ENCODE measurements at regions not wholly inside any gene's neighbourhood (a gene's known extent, or its start where the extent isn't known, plus 50 kb on each side); places are given as distances from the start of the nearest gene placed in this dataset.

- TF ChIP-seq, protein P1, sequence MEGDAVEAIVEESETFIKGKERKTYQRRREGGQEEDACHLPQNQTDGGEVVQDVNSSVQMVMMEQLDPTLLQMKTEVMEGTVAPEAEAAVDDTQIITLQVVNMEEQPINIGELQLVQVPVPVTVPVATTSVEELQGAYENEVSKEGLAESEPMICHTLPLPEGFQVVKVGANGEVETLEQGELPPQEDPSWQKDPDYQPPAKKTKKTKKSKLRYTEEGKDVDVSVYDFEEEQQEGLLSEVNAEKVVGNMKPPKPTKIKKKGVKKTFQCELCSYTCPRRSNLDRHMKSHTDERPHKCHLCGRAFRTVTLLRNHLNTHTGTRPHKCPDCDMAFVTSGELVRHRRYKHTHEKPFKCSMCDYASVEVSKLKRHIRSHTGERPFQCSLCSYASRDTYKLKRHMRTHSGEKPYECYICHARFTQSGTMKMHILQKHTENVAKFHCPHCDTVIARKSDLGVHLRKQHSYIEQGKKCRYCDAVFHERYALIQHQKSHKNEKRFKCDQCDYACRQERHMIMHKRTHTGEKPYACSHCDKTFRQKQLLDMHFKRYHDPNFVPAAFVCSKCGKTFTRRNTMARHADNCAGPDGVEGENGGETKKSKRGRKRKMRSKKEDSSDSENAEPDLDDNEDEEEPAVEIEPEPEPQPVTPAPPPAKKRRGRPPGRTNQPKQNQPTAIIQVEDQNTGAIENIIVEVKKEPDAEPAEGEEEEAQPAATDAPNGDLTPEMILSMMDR (IDR thresholded peaks at IDR 0.05; ENCODE audit: poor library complexity, severe bottlenecking): no peak
- no peak for TF ChIP-seq EP300 (conservative IDR thresholded peaks at IDR 0.05; ENCODE audit: poor library complexity, severe bottlenecking)
Observed at GRCh38 chr1:69233463-69233862, 334.3 kb upstream of the LRRC7 start.
